Central memory CD4-positive, alpha-beta T cell (primary cell): ENCODE measurements at regions not wholly inside any gene's neighbourhood (a gene's known extent, or its start where the extent isn't known, plus 50 kb on each side); places are given as distances from the start of the nearest gene placed in this dataset.
"Not testable (repeated sequence)": the region's sequence is repeated elsewhere in the genome, so short reads cannot be mapped to it uniquely, and the experiment has no call there.

ENCODE experiments used
- DNase-seq: peaks from one replicate; pipeline ENCODE4 v3.0.0; 2022

DNA sequence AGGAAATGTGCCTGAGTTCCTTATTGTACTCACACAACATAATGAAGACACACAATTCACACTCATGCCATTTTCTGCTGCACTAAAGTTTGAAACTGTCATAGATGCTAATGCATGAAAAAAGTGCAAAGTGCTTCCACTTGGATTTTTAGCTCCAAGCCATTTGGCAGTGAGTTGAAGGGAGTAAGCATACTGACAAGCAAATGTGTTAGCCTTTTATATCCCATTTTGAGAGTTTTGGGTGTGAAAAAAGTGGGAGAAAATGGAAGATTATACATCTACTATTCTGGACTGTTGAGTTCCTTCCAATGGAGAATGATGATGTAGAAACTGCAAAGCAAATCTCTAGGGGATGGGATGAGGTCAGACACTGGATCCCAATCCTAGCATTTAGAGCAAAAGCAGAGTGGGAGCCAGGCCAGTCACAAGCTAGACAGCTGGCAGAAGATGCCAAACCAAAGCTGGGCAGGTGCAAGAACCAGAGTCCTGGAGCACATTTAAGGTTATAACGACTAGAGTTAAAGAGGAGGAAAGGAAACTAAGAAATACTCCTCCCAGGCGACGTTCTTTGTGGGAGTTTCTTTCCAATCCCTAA, 216.8 kb downstream of the FBXO8 start:
- no peak for DNase-seq

DNA sequence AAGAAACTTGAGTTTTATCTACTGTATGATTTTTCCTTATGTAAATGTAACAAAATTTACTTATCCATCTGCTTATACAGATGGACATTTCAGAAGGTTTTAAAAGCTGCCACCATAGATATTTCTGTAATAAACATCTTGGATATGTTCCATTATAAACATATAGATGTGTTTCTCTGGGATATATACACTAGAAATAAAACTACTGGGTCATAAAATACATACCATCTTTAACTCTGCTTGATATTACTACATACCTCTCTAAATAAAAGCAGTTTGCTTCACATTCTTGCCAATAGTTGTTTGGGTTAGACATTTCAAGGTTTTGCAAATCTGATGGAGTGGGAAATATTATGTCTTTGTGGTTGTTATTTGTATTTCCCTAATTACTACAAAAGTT, 220.6 kb downstream of the FBXO8 start:
- DNase-seq = no peak

DNA sequence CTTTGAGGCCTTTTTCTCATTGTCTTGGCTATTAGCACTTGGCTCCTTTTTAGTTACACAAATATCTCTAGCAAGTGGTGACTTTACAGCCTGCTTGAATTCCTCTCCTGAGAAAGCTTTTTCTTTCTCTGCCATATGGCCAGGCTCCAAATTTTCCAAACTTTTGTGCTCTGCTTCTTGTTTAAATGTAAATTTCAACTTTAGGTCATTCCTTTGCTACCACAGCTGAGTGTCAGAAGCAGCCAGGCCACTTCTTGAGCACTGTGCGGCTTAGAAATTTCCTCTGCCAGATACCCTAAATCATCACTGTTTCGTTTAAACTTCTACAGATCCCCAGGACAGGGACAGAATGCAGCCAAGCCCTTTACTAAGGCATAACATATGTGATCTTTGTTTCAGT, 222.4 kb downstream of the FBXO8 start:
- no peak for DNase-seq

DNA sequence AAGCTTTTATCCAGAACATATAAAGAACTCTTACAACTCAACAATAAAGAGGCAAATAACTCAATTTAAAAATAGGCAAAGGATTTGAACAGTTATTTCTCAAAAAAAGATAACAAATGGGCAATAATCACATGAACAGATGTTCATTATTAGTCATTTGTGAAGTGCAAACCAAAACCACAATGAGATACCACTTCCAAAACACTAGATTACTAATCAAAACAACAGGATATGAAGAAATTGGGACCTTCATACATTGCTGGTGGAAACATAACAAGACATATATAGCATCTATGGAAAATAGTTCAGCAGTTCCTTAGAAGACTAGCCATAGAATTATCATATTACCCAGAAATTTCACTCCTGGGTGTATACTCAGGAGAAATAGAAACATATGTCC, 224.6 kb downstream of the FBXO8 start:
- no peak for DNase-seq

DNA sequence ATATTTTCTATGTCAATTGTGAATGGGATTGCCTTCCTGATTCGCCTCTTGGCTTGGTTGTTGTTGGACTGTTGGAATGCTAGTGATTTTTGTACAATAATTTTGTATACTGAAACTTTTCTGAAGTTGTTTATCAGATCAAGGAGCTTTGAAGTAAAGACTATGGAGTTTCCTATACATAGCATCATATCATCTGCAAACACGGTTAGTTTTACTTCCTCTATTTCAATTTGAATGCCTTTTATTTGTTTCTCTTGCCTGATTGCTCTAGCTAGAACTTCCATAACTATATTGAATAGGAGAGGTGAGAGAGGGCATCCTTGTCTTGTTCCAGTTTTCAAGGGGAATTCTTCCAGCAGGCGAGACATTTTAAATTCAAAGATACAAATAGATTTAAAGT, 226.5 kb downstream of the FBXO8 start:
- DNase-seq = no peak

DNA sequence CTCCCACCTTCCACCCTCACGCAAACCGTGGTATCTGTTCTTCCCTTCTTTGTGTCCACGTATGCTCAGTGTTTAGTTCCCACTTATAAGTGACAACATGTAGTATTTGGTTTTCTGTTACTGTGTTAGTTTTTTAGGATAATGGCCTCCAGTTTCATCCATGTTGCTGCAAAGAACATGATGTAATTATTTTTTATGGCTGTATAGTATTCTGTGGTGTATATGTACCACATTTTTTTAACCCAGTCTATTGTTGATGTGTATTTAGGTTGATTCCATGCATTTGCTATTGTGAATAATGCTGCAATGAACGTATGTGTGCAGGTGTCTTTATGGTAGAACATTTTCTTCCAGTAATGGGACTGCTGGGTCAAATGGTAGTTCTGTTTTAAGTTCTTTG, 228.1 kb downstream of the FBXO8 start:
- DNase-seq = no peak

DNA sequence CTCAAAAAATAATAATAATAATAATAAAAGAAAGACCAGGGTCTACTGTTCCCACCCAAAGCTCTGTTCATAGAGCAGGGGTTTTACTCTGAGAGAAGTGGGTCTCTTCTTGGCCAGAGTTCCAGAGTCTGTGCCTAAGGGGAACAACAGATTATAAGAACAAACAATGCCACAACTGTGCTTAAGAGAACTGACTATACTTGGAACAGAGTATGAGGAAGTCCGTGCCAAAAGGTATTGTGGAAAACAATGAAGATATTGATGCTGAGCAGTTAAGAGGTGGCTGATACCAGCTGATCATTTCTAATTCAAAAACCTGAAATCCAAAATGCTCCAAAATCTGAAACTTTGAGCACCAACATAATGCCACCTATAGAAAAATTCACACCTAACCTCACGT, 229.6 kb downstream of the FBXO8 start:
- no peak for DNase-seq

DNA sequence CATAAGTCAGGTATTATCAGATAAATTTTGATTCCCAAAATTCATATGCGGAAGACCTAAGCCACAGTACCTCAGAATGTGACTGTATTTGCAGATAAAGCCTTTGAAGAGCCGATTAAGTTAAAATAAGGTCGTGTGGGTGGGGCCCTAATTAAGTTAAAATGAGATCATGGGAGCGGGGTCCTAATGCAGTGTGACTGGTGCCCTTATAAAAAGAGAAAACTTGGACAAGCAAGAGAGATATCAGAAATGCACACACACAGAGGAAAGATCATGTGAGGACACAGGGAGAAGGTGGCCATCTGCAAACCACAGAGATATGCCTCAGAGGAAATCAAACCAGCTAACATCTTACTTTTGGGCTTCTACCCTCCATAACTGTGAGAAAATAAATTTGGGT, 236.1 kb downstream of the FBXO8 start:
- DNase-seq = no peak

DNA sequence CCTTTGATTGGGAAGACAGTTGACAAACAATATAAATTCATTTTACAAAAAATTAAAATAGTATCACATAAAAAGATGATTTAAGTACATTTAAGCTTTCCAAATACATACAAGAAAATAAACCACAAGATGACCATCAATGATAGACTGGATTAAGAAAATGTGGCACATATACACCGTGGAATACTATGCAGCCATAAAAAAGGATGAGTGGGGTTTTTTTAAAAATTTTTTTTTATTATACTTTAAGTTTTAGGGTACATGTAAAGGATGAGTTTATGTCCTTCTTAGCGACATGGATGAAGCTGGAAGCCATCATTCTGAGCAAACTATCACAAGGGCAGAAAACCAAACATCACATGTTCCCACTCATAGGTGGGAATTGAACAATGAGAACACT, 237.6 kb downstream of the FBXO8 start:
- DNase-seq = not testable (repeated sequence)

DNA sequence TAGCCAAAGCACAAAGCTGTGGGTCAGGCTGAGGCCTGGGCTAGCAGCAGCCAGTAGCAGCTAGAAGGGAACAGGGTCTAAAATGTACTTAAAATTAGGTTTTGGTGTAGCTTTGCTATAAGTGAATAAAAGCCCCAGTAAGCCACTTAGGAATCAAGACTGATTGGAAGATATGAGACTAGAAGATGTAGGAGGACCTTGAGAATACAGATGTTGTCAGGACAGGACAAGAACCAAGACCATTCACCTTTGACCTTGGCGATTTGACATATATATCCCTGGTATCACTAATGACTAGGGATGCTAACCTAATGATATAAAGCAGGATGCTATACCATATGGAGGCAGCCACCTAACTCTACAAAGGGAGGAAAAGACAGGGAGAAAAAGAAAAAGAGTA, 238.1 kb downstream of the FBXO8 start:
- DNase-seq = no peak

DNA sequence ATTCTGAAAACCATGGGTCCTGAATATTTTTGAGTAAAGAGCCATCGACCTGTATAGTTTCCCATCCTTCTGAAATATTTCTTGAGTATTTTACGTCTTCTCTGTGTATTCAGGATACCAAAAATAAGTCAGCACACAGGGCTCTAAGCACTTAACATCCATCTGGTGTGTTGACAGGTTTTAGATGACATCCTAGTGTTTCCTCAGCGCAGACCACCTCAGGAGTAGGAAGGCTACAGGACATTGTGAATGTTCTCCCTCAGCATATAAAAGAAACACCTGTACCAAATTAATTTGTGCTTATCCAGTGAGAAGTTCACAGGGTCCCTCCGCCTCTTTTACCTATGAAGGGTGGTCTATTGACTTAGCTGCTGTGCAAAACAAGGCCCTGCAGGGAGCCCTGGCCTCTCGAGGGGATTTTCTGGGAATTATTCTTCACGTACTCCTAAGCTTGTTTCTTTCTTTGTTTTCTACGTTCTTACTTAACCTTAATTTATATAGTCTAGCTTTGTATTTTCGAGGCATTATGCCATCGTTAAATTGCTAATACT, 241.8 kb downstream of the FBXO8 start:
- DNase-seq = no peak

DNA sequence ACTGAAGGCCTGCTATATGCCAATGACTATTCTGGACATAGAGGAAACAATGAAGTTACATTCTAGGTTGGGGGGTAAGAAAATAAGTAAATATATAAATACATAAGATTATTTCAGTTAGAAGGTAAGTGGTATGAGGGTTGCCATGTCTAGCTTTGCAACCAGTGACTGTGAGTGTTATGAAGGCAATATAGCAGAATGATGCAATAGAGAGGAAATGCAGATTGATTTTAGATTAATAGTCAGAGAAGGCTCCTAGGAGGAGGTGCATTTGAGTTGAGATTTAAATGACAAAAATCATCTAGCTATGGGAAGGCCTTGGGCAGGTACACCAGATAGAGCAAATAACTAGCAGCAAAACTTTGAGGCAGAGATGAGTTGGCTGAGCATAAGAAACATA, 243.2 kb downstream of the FBXO8 start:
- DNase-seq = no peak

DNA sequence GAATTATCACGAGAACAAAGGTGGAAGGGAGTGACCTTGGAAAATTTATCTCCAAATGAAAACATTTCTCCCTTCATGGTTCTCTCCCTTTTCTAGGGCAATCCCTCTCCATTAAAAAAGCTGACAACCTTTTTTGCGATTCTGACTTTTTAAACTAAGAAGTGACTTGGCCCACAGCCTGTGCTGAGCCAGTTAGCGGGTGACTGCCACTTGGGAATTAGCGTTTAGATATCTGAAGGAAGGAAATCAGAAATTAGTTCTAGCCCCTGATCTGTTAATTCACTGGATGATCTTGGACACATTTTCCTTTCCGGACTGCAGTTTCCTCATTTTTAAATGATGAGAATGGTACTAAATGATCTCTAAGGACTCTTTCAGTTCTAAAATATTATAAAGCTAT, 245.0 kb downstream of the FBXO8 start:
- no peak for DNase-seq

DNA sequence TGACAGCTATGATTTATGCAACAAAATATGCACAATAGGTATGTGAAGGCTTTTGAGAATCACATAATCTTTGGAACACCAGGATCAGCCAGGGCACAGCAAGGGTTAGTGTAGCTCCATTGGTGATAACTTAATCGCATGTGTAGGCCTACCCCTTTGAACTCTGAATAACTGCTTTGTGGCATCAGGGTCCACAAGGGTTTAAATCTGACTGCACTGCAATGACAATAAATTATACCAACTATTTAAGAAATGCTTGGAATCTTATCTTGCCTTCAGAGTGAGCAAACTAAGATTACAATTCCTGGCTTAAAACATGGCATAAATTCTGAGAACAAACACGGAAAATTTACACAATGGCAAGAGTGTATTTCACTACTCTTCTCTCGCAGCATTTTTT, 245.8 kb downstream of the FBXO8 start:
- no peak for DNase-seq

DNA sequence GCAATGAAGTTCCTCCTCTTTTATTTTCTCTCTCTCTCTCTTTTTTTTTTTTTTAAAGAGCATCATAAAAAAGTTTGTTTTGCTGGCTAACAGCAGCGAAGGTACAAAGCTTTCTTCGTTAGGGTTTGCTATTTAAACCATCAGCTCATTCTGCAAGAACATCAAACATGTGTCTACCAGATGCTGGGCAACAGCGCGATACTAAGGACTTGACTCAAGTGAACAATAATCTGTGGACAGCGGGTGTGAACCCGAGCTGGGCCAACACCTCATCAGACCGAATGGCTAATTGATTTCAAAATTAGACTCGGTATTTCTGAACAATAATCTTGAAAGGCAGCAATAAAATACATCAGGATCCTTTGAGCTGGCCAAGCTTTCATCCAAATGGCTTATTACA, 246.4 kb downstream of the FBXO8 start:
- no peak for DNase-seq

DNA sequence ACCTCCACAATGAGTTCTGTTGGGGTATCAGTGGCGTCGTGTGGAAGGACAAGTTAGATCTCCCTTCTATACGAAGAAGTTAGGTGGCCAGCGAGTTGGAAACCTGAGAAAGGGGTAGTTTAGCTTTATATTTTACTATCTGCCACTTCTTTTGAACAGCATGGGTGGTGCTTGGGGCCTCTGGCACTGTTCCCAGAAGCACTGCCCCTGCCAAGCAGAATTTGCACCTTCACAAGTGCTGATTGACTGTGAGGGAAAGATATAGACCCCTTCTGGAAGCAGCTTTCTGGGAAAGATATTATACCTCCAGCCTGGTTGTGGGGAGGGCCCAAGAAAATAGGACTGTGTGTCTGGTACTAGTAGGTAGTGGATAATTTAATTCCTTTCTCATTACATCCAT, 246.9 kb downstream of the FBXO8 start:
- no peak for DNase-seq

DNA sequence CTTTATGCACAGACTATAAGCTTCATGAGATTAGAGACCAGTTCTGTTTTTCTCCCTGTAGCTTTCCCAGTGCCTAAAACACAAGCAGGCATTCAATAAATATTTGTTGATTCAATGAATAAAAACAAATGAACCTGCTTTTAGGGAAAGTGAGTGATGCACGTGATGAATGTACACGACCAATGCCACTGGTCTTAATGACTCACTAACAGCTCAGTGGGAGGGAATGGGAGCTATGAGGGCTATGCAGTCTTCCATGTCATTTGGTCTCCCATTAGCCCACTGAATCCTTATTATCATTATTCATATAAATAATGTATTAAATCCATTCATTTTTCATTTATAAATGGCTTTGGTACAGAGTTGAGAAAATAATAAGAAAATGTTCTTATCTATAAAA, 247.4 kb downstream of the FBXO8 start:
- no peak for DNase-seq

DNA sequence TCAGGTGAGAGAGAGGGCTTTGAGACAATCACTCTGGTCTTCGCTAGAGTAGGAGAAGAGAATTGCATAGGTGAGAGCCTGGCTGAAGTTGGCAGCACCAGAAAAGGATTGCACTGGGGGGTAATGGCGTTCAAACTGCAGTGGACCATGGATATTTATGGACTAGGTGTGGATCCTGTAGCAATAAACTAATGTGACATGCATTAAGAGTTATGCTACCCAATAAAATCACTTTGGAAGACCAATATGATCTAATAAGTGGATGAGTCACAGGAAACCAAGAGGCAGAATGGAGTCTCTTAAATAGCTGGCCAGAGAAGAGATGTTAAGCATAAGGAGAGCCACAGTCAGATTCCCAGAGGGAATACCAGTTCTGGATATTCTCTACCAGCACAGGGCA, 259.8 kb downstream of the FBXO8 start:
- no peak for DNase-seq

DNA sequence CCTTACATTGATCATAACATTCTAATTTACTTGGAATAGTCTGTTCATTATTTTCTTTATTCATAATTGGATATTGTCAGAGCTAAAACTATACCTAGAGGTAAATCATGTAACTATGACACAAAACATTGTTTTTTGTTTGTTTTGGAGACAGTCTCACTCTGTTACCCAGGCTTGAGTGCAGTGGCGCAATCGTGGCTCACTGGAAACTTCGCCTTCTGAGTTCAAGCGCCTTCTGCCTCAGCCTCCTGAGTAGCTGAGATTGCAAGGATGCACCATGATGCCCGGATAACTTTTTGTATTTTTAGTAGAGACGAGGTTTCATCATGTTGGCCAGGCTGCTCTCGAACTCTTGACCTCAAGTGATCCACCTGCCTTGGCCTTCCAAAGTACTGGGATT, 265.2 kb downstream of the FBXO8 start:
- no peak for DNase-seq

DNA sequence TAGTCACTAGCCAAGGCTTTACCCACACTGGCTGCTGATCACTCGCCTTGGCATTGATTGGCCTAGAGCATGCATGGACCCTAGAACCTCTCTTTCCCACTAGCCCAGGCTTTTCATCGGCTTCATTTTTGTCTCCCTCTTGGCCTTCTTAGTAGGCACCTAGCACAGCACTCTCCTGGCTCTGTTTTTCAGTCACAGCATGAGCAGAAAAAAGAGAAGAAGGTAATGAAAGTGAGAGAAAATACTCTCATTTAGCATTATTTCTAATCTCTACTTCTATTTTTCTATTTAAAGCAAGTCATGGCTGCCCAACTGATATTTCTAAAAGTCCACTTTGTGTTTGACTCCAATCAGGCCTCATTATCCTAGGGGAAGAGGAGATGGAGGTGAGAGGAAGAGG, 267.2 kb downstream of the FBXO8 start:
- DNase-seq = no peak

DNA sequence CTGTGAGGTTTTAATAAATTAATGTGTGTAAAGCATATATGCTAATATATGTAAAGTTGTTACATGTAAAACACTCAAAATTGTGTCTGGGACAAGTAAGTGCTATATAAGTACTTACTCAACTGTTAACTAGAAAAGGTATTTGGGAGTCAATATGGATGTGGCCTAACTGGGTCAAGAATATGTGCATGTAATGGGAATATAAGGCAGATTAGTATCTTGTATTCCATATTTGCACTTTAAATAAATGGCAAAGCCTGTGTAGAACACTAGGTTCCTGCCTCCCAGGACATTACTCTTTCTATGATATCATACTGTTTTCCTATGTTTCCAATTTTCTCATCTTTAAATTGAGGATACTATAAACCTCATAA, 270.6 kb downstream of the FBXO8 start:
- DNase-seq = no peak

DNA sequence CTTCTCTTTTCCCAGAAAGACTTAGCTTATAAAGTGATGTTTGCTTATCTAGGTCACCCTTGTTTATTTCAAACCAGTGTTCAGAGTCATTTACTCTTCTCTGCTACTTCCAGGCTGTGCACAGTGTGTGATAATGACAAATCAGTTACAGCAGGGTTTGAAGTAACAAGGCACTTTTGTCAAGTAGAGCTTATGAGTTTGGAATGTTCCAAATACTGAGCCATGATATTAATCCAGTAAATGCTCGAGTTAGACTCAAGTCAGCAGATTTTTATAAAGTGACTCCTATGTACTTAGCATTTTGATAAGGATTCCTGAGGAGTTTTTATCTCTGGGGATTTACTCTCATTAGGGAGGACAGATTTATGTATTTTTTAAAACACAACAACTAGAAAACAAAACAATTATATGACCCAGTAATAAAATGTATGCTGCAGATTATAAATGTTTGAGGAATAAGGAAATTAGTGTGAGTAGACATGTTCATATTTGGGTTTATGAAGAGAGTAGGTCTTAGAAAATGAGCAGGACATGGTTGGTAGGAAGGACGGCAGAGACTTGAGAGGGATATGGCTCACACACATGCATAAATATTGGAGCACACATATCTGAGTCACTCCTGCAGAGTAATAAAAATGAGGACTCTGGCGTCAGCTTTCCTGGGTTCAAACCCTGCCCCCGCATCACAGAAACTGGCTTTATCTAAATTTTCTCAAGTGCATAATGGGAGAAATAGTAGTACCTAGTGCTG, 271.2 kb downstream of the FBXO8 start:
- DNase-seq = no peak

DNA sequence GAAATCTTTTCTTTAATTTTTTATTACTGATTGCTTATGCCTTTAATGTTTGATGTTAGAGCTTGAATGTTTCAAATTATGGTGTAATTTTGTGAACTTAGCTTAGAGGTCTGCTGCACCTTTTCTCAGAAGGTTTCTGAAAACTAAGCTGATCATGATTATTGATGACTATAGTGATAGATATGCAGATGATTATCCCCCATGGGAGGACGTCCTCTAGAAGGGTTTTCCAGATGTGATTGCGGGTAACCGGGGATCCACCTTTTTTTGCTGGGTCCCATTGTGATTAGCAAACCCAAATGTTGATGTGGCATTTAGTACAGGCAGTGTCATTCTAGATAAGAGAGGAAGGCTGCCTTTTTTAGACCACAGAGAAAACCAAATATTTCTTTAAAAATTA, 272.9 kb downstream of the FBXO8 start:
- DNase-seq = no peak

DNA sequence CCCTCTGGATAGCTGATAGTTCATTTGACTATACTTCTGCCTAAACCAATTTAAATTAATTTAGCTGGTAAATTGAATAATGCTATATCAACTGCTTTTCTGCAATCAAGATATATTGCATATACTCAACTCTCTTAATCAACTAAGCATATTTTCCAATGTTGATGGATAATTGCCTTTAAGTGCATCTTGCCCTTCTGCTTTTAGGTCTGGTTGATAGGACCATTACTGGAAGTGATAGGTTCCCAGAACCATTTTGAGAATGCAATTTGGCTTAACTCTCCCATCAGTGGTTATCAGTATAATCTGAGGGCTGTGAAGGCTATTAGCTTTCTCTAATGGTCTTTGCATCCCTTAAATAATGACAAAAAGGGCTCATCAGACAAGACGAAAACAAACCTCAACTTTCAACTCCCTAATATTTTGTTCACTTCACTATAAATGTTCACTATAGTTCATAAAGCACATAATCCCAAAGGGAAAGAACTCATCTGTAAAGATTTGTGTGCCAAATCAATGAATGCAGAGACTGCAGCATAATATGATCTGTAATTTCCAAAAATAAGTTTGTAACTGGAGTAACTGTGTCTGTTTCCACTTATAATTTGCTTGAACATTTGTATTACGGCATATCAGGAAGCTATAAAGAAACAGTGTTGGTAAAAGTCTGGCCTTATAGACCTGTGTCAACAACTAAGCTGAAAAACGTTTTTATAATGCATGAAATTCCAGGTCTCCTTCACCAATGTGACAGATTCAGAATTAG, 273.6 kb downstream of the FBXO8 start:
- DNase-seq = no peak
